ENCODE measurements at regions not wholly inside any gene's neighbourhood (a gene's known extent, or its start where the extent isn't known, plus 50 kb on each side); places are given as distances from the start of the nearest gene placed in this dataset.
A peak's percentile ranks its signal among the peaks of the same experiment; 100 is the strongest.

DNA sequence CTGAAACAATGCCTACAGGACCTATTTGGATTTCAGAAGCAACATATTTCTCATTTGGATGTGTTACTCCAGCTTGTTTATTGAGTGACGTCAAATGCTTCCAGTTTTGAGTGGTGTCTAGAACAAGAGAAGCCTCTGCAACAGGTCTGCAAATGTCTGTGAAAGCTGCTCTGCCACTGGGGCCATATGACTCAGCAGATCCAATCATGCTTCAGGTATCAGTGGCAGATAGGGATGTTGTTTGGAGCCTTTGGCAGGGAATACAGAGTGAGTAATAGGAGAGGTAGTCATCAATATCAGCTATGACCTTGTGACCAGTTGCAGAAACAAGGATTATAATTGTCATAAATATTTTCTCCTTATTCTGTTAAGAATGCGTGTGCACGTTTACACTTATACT, 141.1 kb upstream of the ZXDA start:
- no peak for DNase-seq (ENCODE audit: extremely low spot score)
- intact Hi-C loops (cut with DNase I): no loop called here
- 51% methylated on average over 3 of the region's 3 CpGs for WGBS
- TF ChIP-seq POLR2AphosphoS5 (IDR thresholded peaks at IDR 0.05): no peak
- TF ChIP-seq, protein P1, sequence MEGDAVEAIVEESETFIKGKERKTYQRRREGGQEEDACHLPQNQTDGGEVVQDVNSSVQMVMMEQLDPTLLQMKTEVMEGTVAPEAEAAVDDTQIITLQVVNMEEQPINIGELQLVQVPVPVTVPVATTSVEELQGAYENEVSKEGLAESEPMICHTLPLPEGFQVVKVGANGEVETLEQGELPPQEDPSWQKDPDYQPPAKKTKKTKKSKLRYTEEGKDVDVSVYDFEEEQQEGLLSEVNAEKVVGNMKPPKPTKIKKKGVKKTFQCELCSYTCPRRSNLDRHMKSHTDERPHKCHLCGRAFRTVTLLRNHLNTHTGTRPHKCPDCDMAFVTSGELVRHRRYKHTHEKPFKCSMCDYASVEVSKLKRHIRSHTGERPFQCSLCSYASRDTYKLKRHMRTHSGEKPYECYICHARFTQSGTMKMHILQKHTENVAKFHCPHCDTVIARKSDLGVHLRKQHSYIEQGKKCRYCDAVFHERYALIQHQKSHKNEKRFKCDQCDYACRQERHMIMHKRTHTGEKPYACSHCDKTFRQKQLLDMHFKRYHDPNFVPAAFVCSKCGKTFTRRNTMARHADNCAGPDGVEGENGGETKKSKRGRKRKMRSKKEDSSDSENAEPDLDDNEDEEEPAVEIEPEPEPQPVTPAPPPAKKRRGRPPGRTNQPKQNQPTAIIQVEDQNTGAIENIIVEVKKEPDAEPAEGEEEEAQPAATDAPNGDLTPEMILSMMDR (IDR thresholded peaks at IDR 0.05): no peak
- no peak for TF ChIP-seq POLR2A (IDR thresholded peaks at IDR 0.05; ENCODE audit: low read depth)
- no peak for TF ChIP-seq EP300 (IDR thresholded peaks at IDR 0.05)
- Histone ChIP-seq H3K4me1 (no peaks in the 10 kb centered on the region), H3K4me3 (no peak overlapping the region), H3K27ac (replicated peaks in 1 of 4) (no peak overlapping the region), H3K27me3 (no peaks in the 10 kb centered on the region), H3K9me3 (peaks cover 0 to 19% (median 0%) of the 10 kb centered on the region in 4 donors), H3K36me3 (no peaks in the 10 kb centered on the region)

DNA sequence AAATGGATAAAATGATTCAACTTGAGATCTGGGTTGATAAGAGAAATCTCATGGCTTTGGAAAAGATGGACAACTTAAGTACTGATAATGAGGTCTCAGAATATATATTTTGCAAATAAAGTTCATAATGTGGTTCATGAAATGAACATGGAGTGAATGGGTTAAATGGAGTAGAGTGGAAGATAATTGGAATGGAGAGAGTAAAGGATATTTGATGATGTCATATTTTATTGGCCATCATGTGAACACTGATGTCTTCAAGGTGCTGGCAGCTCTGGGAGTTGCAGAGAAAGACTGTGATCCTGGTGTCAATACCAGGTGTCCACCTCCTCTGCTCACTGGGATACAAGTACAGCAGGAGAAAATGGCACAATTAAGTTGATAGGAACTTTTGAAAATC, 133.9 kb upstream of the ZXDA start:
- DNase-seq (ENCODE audit: extremely low spot score): no peak
- Histone ChIP-seq H3K27ac (replicated peaks in 1 of 4) (no peak overlapping the region), H3K4me1 (no peaks in the 10 kb centered on the region), H3K9me3 (peaks cover 0 to 19% (median 0%) of the 10 kb centered on the region in 4 donors), H3K36me3 (no peaks in the 10 kb centered on the region), H3K27me3 (no peaks in the 10 kb centered on the region), H3K4me3 (no peak overlapping the region)
- TF ChIP-seq EP300 (IDR thresholded peaks at IDR 0.05) (no peak), POLR2AphosphoS5 (IDR thresholded peaks at IDR 0.05) (no peak), POLR2A (IDR thresholded peaks at IDR 0.05; ENCODE audit: low read depth) (no peak)
- TF ChIP-seq, protein P1 (IDR thresholded peaks at IDR 0.05): no peak
- intact Hi-C loops (cut with DNase I): no loop called here

DNA sequence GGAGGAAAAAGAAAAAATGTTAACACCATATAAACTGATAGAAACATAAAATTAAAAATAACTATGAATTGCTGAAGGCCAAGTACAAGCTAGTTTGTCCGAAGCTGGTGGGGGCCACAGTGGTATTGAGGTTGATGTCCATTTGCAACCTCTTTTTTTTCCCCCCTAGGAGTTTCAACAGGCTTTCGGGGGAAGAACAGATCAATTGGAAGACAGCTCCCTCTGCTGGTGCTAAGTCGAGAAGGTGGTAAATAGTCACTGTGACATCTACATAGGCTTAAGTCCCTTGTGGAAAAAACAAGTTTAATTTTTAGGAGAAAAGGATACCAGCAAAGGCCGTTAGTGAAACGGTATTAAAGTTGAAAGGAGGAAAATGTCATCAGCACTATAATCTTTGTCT, 115.7 kb upstream of the ZXDA start:
- DNase-seq (ENCODE audit: extremely low spot score): no peak
- 19% methylated on average over 5 of the region's 5 CpGs for WGBS
- intact Hi-C loops (cut with DNase I): loop anchor here (10.0 kb wide), 1 partner anchor 211 kb away; no protein-coding TSS in a partner anchor

DNA sequence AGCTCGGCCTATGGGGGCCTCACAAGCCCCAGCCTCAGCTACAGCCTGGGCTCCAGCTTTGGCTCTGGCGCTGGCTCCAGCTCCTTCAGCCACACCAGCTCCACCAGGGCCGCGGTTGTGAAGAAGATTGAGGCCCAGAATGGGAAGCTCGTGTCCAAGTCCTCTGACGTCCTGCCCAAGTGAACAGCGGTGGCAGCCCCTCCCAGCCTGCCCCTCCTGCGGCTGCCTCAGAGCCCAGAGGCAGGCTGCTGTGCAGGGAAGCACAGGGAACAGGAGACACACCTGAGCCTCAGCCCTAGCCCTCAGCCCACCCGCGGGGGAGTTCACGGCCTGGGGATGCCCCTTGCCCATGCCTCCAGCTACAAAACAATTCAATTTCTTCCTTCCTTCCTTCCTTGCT, 75.7 kb upstream of the ZXDA start:
- TF ChIP-seq EP300 (IDR thresholded peaks at IDR 0.05) (no peak), POLR2AphosphoS5 (IDR thresholded peaks at IDR 0.05) (no peak), POLR2A (IDR thresholded peaks at IDR 0.05; ENCODE audit: low read depth) (no peak)
- TF ChIP-seq, protein P1 (IDR thresholded peaks at IDR 0.05): no peak
- no peak overlapping the region for H3K27ac ChIP-seq (replicated peaks in 1 of 4)
- 74% methylated on average over 6 of the region's 11 CpGs for WGBS
- no peak for DNase-seq (ENCODE audit: extremely low spot score)
- H3K4me3 ChIP-seq: no peak overlapping the region
- peaks cover 0 to 5% (median 2%) of the 10 kb centered on the region in 4 donors for H3K9me3 ChIP-seq
- intact Hi-C loops (cut with DNase I): no loop called here
- H3K36me3 ChIP-seq: no peaks in the 10 kb centered on the region
- H3K27me3 ChIP-seq: no peaks in the 10 kb centered on the region
- H3K4me1 ChIP-seq: no peaks in the 10 kb centered on the region

More for the DNA sequence above, 115.7 kb upstream of the ZXDA start:
- Histone ChIP-seq H3K27me3 (no peaks in the 10 kb centered on the region), H3K4me3 (no peak overlapping the region), H3K27ac (replicated peaks in 1 of 4) (no peak overlapping the region), H3K36me3 (no peaks in the 10 kb centered on the region), H3K9me3 (peaks cover 0 to 4% (median 0%) of the 10 kb centered on the region in 4 donors), H3K4me1 (no peaks in the 10 kb centered on the region)
- no peak for TF ChIP-seq EP300 (IDR thresholded peaks at IDR 0.05)
- no peak for TF ChIP-seq POLR2AphosphoS5 (IDR thresholded peaks at IDR 0.05)
- TF ChIP-seq, protein P1 (IDR thresholded peaks at IDR 0.05): peak; percentile 32 to 48 (median 43)
- no peak for TF ChIP-seq POLR2A (IDR thresholded peaks at IDR 0.05; ENCODE audit: low read depth)

DNA sequence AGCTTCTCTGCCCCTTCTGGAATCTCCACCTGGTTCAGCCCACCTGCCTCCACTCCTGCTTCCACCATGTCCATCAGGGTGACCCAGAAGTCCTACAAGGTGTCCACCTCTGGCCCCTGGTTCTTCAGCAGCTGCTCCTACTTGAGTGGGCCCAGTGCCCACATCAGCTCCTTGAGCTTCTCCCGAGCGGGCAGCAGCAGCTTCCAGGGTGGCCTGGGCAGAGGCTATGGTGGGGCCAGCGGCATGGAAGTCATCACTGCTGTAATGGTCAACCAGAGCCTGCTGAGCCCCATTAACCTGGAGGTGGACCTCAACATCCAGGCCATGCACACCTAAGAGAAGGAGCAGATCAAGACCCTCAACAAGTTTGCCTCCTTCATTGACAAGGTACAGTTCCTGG, 74.4 kb upstream of the ZXDA start:
- intact Hi-C loops (cut with DNase I): no loop called here
- Histone ChIP-seq H3K27ac (replicated peaks in 1 of 4) (no peak overlapping the region), H3K4me3 (no peak overlapping the region), H3K27me3 (no peaks in the 10 kb centered on the region), H3K9me3 (peaks cover 0 to 5% (median 2%) of the 10 kb centered on the region in 4 donors), H3K4me1 (no peaks in the 10 kb centered on the region), H3K36me3 (no peaks in the 10 kb centered on the region)
- no CpG with 5 or more reads among the region's 3 CpGs for WGBS
- TF ChIP-seq POLR2A (IDR thresholded peaks at IDR 0.05; ENCODE audit: low read depth) (no peak), POLR2AphosphoS5 (IDR thresholded peaks at IDR 0.05) (no peak), EP300 (IDR thresholded peaks at IDR 0.05) (no peak)
- TF ChIP-seq, protein P1 (IDR thresholded peaks at IDR 0.05): no peak
- DNase-seq (ENCODE audit: extremely low spot score): no peak

All from esophagus muscularis mucosa (tissue), 4 donors.